ENCODE measurements at regions not wholly inside any gene's neighbourhood (a gene's known extent, or its start where the extent isn't known, plus 50 kb on each side); places are given as distances from the start of the nearest gene placed in this dataset.

- no peaks in the 10 kb centered on the region for H3K4me1 ChIP-seq (ENCODE audit: control insufficient read depth in 2 of 3, insufficient read depth in 2 of 3, low read depth in 1 of 3, low read length in 3 of 3)
- H3K27ac ChIP-seq (ENCODE audit: low read depth in 2 of 2, low read length in 2 of 2), result no peak overlapping the region
- H3K9ac ChIP-seq (ENCODE audit: low read length in 3 of 3), result no peak overlapping the region
- DNase-seq (no peak), FAIRE-seq (no peak)
- intact Hi-C loops (cut with DNase I), result no loop called here
- no peaks in the 10 kb centered on the region for H3K27me3 ChIP-seq (ENCODE audit: control insufficient read depth, insufficient read depth, low read length)
- no peaks in the 10 kb centered on the region for H3K9me3 ChIP-seq (ENCODE audit: control insufficient read depth in 2 of 3, insufficient read depth in 1 of 3, low read length in 3 of 3)
- no peak overlapping the region for H3K4me3 ChIP-seq (ENCODE audit: low read length in 3 of 3)
- no peak for TF ChIP-seq CTCF (IDR thresholded peaks at IDR 0.05; ENCODE audit: borderline replicate concordance, extremely low read depth, insufficient read depth)
- no peaks in the 10 kb centered on the region for H3K36me3 ChIP-seq (ENCODE audit: control insufficient read depth in 2 of 3, insufficient read depth in 3 of 3, low read length in 3 of 3)
These were observed 159.9 kb upstream of the ADCY1 start for GRCh38 chr7:45414226-45414625.

GRCh38 chr7:45415265-45415664 is 158.9 kb upstream of the ADCY1 start:
- FAIRE-seq (no peak), DNase-seq (no peak)
- Histone ChIP-seq H3K27ac (ENCODE audit: low read depth in 2 of 2, low read length in 2 of 2) (no peak overlapping the region), H3K36me3 (ENCODE audit: control insufficient read depth in 2 of 3, insufficient read depth in 3 of 3, low read length in 3 of 3) (no peaks in the 10 kb centered on the region), H3K27me3 (ENCODE audit: control insufficient read depth, insufficient read depth, low read length) (no peaks in the 10 kb centered on the region), H3K9me3 (ENCODE audit: control insufficient read depth in 2 of 3, insufficient read depth in 1 of 3, low read length in 3 of 3) (no peaks in the 10 kb centered on the region), H3K4me1 (ENCODE audit: control insufficient read depth in 2 of 3, insufficient read depth in 2 of 3, low read depth in 1 of 3, low read length in 3 of 3) (no peaks in the 10 kb centered on the region), H3K9ac (ENCODE audit: low read length in 3 of 3) (no peak overlapping the region), H3K4me3 (ENCODE audit: low read length in 3 of 3) (no peak overlapping the region)
- TF ChIP-seq CTCF (IDR thresholded peaks at IDR 0.05; ENCODE audit: borderline replicate concordance, extremely low read depth, insufficient read depth), result no peak
- intact Hi-C loops (cut with DNase I), result no loop called here

DNA sequence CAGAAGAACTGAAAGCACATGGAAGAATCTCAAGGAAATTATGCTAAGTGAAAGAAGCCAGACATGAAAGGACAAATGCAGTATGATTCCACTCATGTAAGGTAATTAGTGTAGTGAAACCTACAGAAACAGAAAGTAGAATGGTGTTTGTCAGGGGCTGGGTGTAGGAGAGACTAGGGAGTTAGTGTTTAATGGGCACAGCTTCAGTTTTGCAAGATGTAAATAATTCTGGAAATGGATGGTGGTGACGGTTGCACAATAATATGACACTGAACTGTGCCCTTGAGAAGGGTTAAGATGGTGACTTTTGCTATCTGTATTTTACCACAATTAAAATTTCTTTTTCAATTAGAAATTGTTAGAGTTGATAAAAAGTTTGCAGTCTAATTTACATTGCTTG is 157.3 kb upstream of the ADCY1 start:
- H3K27me3 ChIP-seq (ENCODE audit: control insufficient read depth, insufficient read depth, low read length), result no peaks in the 10 kb centered on the region
- H3K4me3 ChIP-seq (ENCODE audit: low read length in 3 of 3), result no peak overlapping the region
- intact Hi-C loops (cut with DNase I), result no loop called here
- H3K36me3 ChIP-seq (ENCODE audit: control insufficient read depth in 2 of 3, insufficient read depth in 3 of 3, low read length in 3 of 3), result no peaks in the 10 kb centered on the region
- no peak for FAIRE-seq
- H3K27ac ChIP-seq (ENCODE audit: low read depth in 2 of 2, low read length in 2 of 2), result no peak overlapping the region
- no peak overlapping the region for H3K9ac ChIP-seq (ENCODE audit: low read length in 3 of 3)
- no peaks in the 10 kb centered on the region for H3K4me1 ChIP-seq (ENCODE audit: control insufficient read depth in 2 of 3, insufficient read depth in 2 of 3, low read depth in 1 of 3, low read length in 3 of 3)
- TF ChIP-seq CTCF (IDR thresholded peaks at IDR 0.05; ENCODE audit: borderline replicate concordance, extremely low read depth, insufficient read depth), result no peak
- H3K9me3 ChIP-seq (ENCODE audit: control insufficient read depth in 2 of 3, insufficient read depth in 1 of 3, low read length in 3 of 3), result no peaks in the 10 kb centered on the region
- DNase-seq, result no peak

- TF ChIP-seq CTCF (IDR thresholded peaks at IDR 0.05; ENCODE audit: borderline replicate concordance, extremely low read depth, insufficient read depth), result no peak
- no peak for DNase-seq
- Histone ChIP-seq H3K4me1 (ENCODE audit: control insufficient read depth in 2 of 3, insufficient read depth in 2 of 3, low read depth in 1 of 3, low read length in 3 of 3) (no peaks in the 10 kb centered on the region), H3K36me3 (ENCODE audit: control insufficient read depth in 2 of 3, insufficient read depth in 3 of 3, low read length in 3 of 3) (no peaks in the 10 kb centered on the region), H3K27me3 (ENCODE audit: control insufficient read depth, insufficient read depth, low read length) (no peaks in the 10 kb centered on the region), H3K27ac (ENCODE audit: low read depth in 2 of 2, low read length in 2 of 2) (no peak overlapping the region), H3K4me3 (ENCODE audit: low read length in 3 of 3) (no peak overlapping the region), H3K9me3 (ENCODE audit: control insufficient read depth in 2 of 3, insufficient read depth in 1 of 3, low read length in 3 of 3) (no peaks in the 10 kb centered on the region), H3K9ac (ENCODE audit: low read length in 3 of 3) (no peak overlapping the region)
- intact Hi-C loops (cut with DNase I), result no loop called here
- FAIRE-seq, result no peak
These were observed 156.9 kb upstream of the ADCY1 start for GRCh38 chr7:45417268-45417667.

All from kidney (tissue), 13 donors.